GM18520 (cell line): ENCODE measurements at regions not wholly inside any gene's neighbourhood (a gene's known extent, or its start where the extent isn't known, plus 50 kb on each side); places are given as distances from the start of the nearest gene placed in this dataset.

Experiments used
- ATAC-seq: cut with Tn5 transposase; IDR thresholded peaks from one replicate; pipeline ENCODE4 v1.9.1; 2021; ENCODE audit not compliant: unreplicated experiment

DNA sequence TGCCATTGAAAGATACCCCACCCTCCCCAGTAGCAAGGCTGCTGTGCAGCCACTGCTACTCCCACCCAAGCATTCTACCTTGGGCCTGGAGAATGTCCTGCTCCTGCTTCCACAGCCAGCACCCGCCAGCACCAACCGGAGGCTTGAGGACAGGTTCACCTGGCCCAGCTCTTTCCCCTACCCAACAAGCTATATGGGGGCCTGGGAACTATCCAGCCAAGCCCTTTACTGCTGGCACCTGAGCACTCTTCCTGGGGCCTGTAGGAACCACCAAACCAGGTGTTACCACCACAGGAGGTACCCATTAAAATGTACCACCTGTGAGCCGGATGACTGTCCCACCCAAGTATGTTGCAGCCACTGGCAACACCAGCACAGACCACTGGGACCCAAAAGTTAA lies 86.1 kb upstream of the GHR start:
- ATAC-seq, result no peak

DNA sequence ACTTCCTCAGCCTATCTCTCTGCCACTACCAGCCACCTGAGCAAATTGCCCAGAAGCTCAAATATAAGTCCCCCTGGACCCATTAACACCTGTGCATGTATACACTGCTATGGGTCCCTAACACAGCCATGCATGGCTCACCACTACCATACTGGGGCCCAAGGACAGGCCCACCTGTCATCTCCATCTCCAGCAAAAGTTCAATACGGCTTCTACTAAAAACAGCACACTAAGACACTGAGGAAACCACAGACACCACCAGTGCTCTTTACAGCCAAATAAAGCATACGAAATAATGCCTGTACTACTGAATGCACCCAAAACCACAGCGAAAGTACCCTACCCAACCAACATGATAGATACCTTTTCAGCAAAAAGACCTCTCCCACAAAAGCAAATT lies 85.6 kb upstream of the GHR start:
- no peak for ATAC-seq

DNA sequence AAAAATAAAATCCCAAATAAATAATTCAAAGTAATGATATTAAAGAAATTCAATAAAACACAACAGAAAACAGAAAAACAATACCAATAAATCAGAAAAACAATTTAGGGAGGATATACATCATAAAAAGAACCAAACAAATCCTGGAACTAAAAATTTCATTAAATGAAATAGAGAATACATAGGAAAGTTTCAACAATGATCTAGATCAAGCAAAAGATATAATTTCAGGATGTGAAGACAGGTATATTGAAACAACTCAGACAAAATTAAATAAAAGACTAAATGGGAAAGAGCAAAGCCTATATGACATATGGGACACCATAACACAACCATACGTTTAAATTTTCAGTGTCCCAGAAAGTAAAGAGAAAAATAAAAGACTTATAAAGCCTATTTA lies 85.1 kb upstream of the GHR start:
- ATAC-seq, result no peak

DNA sequence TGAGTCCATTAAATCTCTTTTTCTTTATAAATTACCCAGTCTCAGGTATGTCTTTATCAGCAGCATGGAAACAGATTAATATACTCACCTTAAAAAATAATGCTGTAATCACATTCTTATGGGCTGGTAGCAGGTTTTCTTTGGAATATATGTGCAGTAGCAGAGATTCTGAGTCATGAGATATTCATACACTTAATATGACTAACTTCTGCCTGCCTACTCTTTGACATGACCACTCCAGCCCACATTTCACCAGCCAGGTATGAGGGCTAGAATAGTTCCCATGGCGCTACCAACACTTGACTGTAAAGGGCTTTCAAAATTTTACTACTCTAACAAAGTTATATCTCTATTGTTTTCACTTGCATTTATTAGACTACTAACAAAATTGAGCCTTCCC lies 74.1 kb upstream of the GHR start:
- ATAC-seq, result no peak

DNA sequence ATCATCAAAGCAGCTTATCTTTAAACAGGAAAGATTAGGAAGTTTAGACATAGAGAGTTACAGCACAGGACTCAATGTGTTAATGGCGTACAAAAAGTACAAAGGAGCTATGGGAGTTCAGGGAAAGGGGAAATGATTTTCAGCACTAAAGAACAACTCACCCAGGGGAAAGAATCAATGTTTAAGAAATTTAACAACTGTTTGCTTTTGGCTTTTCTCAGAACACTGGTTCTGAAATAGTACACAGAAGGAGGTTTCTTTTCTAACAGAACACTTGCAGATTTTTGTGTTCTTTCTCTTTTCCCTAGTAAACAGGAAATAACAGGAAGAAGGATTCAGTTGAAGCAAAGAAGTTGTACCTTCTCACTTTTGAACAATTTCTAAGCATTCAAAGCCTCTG lies 71.3 kb upstream of the GHR start:
- ATAC-seq, result no peak

DNA sequence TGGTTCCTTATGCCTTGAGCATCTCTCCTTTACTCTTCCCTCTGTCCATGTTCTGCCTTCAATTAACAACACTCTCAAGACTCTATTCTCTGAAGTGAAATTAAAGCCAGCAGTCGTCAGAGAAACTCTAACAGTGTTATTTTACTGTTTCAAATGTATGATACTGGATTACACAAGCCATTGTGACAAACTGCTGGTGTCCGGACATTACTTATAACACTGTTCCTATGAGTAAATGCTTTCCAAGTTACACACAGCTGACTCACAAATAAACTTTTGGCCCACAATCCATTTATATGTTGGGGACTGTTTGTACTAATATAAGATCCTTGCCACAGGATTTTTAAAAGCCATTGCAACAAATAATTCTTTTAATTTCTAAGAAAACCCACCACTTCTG lies 63.2 kb upstream of the GHR start:
- no peak for ATAC-seq

DNA sequence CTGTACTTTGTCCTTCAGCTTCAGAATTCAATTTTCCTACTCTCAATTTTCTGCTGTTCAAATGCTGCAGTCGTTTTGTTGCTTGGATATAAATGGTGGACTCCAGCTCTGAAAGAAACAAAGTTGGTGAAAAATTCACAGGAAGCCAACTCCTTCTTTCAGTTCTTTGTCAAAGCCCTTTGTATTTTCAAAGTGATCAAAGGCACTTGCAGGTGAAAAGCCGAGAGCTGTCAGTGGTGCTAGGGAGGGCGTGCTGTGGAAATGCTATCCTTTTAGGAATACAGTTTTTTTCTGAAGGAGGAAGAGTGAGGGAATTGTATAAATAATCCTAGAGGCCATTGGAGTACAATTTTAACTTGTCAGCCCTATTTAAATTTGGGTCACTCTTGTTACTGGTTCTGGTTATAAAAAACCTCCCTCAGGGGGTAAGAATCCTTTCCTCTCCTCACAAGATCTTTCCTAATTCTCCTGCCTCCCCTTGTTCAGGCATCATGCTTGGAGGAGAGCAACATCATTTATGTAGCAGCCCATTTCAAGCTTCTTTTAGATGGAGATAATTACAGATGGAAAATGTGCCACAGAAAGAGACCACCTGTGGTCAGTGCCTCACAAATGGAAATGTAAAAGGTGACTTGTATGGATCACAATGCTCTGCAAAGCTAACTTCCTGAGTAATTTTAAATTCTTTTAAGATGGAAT lies 62.5 kb upstream of the GHR start:
- no peak for ATAC-seq

DNA sequence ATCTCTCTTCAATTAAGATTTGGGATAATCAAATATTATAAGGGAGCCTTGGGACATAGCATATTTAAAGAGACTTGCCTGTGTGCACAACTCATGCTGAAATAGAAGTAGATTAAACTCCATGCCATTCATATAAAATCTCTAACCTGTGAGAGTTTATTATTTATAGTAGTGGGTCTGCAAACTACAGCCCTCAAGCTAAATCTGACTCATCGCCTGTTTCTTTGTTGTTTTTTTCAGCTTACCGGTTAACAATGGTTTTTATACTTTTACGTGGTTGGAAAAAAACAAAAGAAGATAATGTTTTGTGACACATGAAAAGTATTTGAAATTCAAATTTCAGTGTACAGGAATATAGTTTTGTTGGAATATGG lies 61.9 kb upstream of the GHR start:
- ATAC-seq, result no peak

DNA sequence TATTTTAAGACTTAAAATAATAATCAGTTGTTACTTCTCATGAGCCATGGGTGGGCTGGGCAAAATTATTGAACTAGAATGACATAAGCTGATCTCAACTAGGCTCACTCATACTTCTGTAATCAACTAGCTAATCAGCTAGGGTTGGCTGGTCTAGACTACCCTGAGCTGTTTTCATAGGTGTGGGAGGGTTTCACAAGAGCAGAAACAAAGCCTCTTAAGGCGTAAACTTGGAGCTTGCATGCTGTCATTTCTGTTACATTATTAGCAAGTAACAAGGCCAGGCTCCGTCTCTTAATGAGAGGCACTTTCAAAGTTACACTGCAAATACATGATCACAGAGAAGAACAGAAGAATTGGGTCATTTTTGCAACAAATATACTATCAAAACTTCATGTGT lies 57.2 kb upstream of the GHR start:
- no peak for ATAC-seq
